Activated T-cell treated with anti-CD3 and anti-CD28 coated beads, Interleukin-2, amount 50 U/mL, for 24 hours (primary cell): ENCODE measurements at regions not wholly inside any gene's neighbourhood (a gene's known extent, or its start where the extent isn't known, plus 50 kb on each side); places are given as distances from the start of the nearest gene placed in this dataset.
"Not testable (repeated sequence)": the region's sequence is repeated elsewhere in the genome, so short reads cannot be mapped to it uniquely, and the experiment has no call there.

Experiments
- DNase-seq: peaks from one replicate; pipeline ENCODE4 v3.0.0-alpha.2; 2020
- H3K27ac Mint-ChIP-seq: 2 replicates; pipeline ENCODE4 v1.8.0; 2020; ENCODE audit warnings: mild to moderate bottlenecking, mixed read lengths
- H3K27me3 Mint-ChIP-seq: 2 replicates; pipeline ENCODE4 v1.8.0; 2020; ENCODE audit warnings: mixed read lengths
- H3K36me3 Mint-ChIP-seq: 2 replicates; pipeline ENCODE4 v1.8.0; 2020; ENCODE audit warnings: low read depth, mixed read lengths
- H3K4me1 Mint-ChIP-seq: 2 replicates; pipeline ENCODE4 v1.8.0; 2020; ENCODE audit warnings: low read depth, mixed read lengths
- H3K4me3 Mint-ChIP-seq: 2 replicates; pipeline ENCODE4 v1.8.0; 2020; ENCODE audit warnings: mild to moderate bottlenecking, moderate library complexity, mixed read lengths
- H3K9me3 Mint-ChIP-seq: 2 replicates; pipeline ENCODE4 v1.8.0; 2020; ENCODE audit warnings: mixed read lengths

DNA sequence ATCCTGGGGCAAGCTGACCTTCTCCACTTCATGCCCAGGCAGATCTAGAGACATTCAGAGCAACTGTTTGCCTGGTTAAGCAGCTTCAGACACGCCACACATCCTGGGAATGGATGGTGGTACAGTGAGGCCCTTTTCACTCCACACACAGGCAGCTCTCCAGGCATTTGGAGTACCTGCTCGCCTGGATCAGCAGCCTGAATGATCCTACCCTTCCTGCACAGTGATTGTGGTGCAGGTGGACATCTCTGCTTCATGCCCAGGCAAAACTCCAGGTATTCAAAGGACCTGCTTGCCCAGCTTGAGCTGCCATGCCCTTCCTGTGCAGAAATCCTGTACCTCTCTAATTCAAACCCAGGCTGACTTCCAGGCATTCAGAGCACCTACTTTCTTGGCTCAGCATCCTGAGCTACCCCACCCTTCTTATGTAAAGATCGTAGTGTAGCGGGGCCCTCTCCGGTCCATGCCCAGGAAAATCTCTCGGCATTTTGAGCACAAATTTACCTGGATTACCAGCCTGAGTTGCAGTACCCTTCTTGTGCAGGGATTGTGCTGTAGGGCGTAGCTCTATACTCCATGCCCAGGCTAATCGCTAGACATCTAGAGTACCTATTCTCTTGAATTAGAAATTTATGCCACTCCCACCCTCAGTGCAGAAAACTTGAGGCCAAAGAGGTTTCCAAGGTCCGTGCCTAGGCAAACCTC is 972.8 kb downstream of the ANKRD7 start:
- no peak overlapping the region for H3K27ac Mint-ChIP-seq
- no peaks in the 10 kb centered on the region for H3K4me1 Mint-ChIP-seq
- H3K36me3 Mint-ChIP-seq, result no peaks in the 10 kb centered on the region
- H3K4me3 Mint-ChIP-seq, result no peak overlapping the region
- no peaks in the 10 kb centered on the region for H3K27me3 Mint-ChIP-seq
- no peak for DNase-seq
- no peaks in the 10 kb centered on the region for H3K9me3 Mint-ChIP-seq

DNA sequence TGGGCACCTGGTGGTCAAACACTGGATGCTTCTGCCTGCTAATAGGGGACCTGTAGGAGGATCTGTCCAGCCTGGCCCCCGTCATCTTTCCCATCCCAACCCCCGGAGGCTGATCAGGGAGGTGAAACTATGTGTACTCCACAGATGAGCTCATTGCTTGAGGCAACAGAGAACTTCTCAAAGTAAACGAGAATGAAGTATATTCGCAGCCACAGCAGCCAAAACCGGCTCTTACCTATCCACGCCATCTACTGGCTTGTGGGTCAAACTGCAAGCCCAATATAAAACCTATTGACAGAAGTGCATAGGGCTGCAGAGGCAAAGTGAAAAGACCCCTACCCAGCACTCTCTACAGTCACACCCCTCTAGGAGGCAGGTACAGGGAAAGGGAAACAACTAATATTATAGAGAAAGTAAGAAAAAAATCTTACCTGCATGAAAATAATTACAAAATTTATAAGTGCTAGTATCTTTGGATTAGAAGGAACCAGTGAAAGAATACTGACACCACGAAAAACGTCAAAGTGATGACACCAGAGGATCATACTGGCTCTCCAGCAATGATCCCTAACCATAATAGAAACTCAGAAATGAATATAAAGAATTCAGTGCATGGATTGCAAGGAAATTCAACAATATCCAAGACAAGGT is 973.5 kb downstream of the ANKRD7 start:
- H3K4me3 Mint-ChIP-seq, result no peak overlapping the region
- H3K27ac Mint-ChIP-seq, result no peak overlapping the region
- H3K36me3 Mint-ChIP-seq, result no peaks in the 10 kb centered on the region
- H3K4me1 Mint-ChIP-seq, result no peaks in the 10 kb centered on the region
- DNase-seq, result no peak
- no peaks in the 10 kb centered on the region for H3K9me3 Mint-ChIP-seq
- no peaks in the 10 kb centered on the region for H3K27me3 Mint-ChIP-seq

DNA sequence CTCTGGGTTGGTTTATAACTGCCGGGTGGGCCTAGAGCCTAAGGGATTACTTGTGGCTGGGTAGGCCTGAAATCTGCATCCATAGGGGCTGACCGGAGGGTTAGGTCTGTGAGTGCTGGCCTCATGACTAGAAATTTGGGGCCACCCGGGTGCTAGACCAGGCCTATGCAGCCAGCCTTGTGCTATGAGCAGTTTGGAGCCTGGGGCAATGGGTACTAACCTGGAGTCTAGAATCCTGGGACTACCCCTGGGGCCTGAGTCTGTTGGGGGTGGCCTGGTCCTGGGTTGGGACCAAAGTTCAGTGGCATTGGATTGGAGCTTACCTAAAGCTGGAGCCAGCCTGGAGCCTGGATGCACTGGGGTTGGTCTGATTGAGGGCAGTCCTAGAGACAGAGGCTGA is 995.2 kb downstream of the ANKRD7 start:
- Mint-ChIP-seq H3K9me3 (peaks cover 4% of the 10 kb centered on the region), H3K27me3 (no peaks in the 10 kb centered on the region), H3K4me3 (no peak overlapping the region), H3K27ac (no peak overlapping the region), H3K4me1 (no peaks in the 10 kb centered on the region), H3K36me3 (no peaks in the 10 kb centered on the region)
- no peak for DNase-seq

DNA sequence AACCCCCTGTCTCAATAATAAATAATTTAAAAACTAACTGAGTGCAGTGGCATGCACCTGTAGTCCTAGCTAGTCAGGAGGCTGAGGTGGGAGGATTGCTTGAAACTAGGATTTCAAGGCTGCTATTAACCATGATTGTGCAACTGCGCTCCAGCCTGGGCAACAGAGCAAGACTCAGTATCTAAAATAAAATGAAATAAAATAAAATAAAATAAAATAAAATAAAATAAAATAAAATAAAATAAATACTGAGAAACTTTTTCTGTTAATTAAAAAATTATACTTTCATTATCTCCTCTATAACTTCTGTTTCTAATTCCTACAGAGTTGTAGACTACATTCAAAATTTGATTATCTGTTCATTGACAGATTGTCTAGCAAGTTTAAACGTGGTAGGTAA is 999.4 kb downstream of the ANKRD7 start:
- H3K4me3 Mint-ChIP-seq, result no peak overlapping the region
- no peak for DNase-seq
- no peaks in the 10 kb centered on the region for H3K27me3 Mint-ChIP-seq
- H3K36me3 Mint-ChIP-seq, result no peaks in the 10 kb centered on the region
- no peaks in the 10 kb centered on the region for H3K4me1 Mint-ChIP-seq
- H3K9me3 Mint-ChIP-seq, result peaks cover 16% of the 10 kb centered on the region
- H3K27ac Mint-ChIP-seq, result no peak overlapping the region

DNA sequence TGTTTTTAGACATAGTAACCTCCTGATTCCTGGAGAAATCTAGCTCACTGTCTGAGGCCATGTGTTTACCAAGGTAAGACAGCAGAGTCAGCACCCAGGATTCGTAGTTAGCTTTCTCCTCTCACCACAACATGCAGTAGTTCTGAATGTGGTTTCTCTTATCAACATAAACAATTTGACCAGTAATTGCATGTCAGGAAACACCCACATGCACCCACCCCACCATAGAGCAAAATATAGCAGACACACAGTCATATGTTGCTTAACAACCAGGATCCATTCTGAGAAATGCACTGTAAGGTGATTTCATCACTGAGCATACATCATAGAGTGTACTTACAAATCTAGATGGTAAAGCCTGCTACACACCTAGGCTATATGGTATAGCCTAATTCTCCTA is 1004.0 kb downstream of the ANKRD7 start:
- H3K27ac Mint-ChIP-seq, result no peak overlapping the region
- H3K36me3 Mint-ChIP-seq, result no peaks in the 10 kb centered on the region
- H3K27me3 Mint-ChIP-seq, result no peaks in the 10 kb centered on the region
- H3K4me1 Mint-ChIP-seq, result no peaks in the 10 kb centered on the region
- no peak for DNase-seq
- H3K4me3 Mint-ChIP-seq, result no peak overlapping the region
- H3K9me3 Mint-ChIP-seq, result peaks cover 19% of the 10 kb centered on the region

DNA sequence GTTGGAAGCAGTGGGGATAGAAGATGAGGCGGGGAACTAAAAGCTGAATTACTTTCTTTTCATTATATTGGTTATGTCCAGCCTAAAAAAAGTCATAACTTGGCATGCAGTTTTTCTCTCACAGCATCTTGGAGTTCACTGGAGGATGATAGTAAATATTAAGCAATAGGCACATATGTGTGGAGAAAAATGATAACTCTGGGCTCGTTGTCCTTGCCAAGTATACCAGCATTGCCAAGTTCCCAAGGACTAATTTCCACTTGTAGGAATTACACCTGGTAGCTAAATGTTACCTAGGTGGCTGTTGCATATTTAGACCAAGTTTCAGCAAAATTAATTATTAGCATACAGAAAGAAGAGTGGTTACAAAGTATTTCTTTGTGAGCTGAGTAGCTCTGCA is 1007.6 kb downstream of the ANKRD7 start:
- DNase-seq, result no peak
- Mint-ChIP-seq H3K4me1 (no peaks in the 10 kb centered on the region), H3K27me3 (no peaks in the 10 kb centered on the region)

DNA sequence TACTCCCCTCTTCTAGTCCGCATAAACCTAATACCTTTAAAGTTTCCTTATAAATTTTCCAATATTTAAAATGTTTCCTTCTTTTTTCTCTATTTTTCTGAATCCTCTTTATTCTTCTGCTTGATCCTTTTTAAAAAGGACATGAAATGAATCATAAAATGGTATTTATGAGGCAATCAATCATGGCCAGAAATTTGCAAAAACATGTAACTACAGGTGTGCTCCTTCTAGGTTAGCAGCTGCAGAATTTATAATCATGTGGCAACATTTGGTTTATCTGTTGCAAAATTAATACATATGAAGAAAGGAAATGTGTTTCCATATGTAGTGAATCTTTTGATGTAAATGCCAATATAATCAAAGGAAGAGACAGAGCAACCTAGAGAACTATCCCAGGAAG is 1008.5 kb downstream of the ANKRD7 start:
- H3K9me3 Mint-ChIP-seq, result peaks cover 6% of the 10 kb centered on the region
- no peaks in the 10 kb centered on the region for H3K36me3 Mint-ChIP-seq
- H3K4me1 Mint-ChIP-seq, result no peaks in the 10 kb centered on the region
- H3K27me3 Mint-ChIP-seq, result no peaks in the 10 kb centered on the region
- no peak overlapping the region for H3K27ac Mint-ChIP-seq
- no peak for DNase-seq
- H3K4me3 Mint-ChIP-seq, result no peak overlapping the region

More for the DNA sequence above, 1007.6 kb downstream of the ANKRD7 start:
- no peaks in the 10 kb centered on the region for H3K36me3 Mint-ChIP-seq
- H3K9me3 Mint-ChIP-seq, result peaks cover 14% of the 10 kb centered on the region
- H3K27ac Mint-ChIP-seq, result no peak overlapping the region
- H3K4me3 Mint-ChIP-seq, result no peak overlapping the region

DNA sequence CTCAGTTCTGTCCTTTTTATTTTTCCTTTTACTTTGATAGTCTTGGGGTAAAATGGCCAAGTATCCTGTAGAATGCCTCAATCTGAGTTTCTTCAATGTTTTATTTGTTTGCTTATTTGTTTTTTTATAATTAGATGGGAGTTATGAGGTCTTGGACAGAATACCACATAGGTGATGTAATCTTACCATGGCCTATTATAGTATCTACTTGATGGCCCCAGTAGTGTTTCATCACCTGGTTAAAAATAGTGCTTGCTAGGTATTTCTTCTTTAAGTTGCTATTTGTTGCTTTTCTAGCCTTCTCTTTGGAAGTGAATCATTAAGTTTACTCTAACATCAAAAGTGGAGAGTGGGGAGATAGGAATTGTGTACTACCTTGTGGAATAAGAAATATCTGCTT is 1020.0 kb upstream of the KCND2 start:
- no peak overlapping the region for H3K27ac Mint-ChIP-seq
- no peaks in the 10 kb centered on the region for H3K36me3 Mint-ChIP-seq
- no peaks in the 10 kb centered on the region for H3K27me3 Mint-ChIP-seq
- H3K4me3 Mint-ChIP-seq, result no peak overlapping the region
- no peaks in the 10 kb centered on the region for H3K9me3 Mint-ChIP-seq
- H3K4me1 Mint-ChIP-seq, result no peaks in the 10 kb centered on the region
- no peak for DNase-seq

DNA sequence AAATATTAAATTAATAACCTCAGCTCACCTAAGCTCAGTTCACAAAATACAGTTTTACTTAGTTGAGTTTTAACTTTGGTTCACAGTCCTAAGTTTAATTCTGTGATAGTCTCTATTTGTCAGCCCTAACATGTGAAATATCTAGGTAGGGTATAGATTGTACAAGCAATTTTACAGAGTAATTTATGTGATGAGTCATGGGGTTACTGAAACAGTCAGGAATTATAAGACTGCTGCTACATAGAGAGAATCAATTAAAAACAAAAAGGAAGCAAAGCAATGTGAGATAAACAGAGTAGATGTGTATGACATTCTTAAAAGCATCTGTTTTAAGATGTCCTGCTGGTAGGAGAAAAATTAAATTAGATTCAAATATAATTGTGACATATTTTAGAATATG is 1018.2 kb upstream of the KCND2 start:
- H3K27me3 Mint-ChIP-seq, result no peaks in the 10 kb centered on the region
- DNase-seq, result no peak
- H3K36me3 Mint-ChIP-seq, result no peaks in the 10 kb centered on the region
- H3K27ac Mint-ChIP-seq, result no peak overlapping the region
- no peaks in the 10 kb centered on the region for H3K4me1 Mint-ChIP-seq
- no peak overlapping the region for H3K4me3 Mint-ChIP-seq
- H3K9me3 Mint-ChIP-seq, result no peaks in the 10 kb centered on the region

DNA sequence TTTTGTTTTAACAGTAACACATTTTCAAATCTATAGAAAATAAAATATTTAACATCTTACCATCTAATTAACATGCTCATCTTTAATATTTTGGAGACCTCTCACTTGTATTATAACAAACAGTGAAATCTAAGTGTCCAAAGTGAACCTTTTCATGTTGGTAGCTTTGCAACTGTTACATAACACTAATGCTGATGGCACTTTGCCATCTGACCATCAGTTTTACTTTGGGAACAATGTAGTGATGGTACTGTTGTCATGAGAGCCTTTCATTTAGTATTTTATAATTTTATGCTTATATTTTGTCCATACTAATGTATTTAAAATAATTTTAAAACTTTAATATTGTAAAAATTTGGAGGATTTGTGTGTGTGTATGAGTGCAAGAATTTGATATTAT is 1017.0 kb upstream of the KCND2 start:
- no peak for DNase-seq
- Mint-ChIP-seq H3K27ac (no peak overlapping the region), H3K27me3 (no peaks in the 10 kb centered on the region), H3K4me1 (no peaks in the 10 kb centered on the region), H3K4me3 (no peak overlapping the region), H3K36me3 (no peaks in the 10 kb centered on the region), H3K9me3 (no peaks in the 10 kb centered on the region)

DNA sequence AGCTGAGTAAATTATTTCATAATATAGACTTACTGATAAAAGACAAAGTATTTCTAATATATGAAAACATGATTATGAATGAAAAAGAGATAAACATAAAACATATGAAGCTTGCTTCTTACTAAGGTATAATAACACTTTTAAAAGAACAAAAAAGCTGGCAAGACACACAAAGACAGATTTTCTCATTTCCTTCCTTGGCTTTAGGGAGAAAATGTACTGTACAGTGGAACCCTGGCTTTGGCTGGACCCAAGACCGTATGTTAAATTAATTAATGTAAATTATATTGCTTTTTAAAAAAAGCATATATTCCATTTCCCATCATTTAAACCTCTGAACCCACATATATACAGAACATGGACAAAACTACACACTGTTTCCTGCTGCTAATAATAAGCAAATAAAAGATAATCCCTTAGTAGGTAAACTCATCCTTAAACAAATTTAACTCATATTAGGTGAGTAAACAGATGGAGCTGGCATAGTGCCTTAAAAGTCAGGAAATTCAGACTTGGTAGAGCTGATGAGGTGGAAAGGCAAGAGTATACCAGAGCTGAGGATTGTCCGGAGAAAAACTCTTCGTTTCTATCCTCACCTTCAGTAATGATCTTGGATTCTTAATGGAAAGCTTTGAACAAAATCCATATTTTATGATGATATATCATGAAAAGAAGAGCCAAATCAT is 1016.4 kb upstream of the KCND2 start:
- no peaks in the 10 kb centered on the region for H3K27me3 Mint-ChIP-seq
- no peak overlapping the region for H3K4me3 Mint-ChIP-seq
- H3K27ac Mint-ChIP-seq, result no peak overlapping the region
- H3K9me3 Mint-ChIP-seq, result no peaks in the 10 kb centered on the region
- no peaks in the 10 kb centered on the region for H3K4me1 Mint-ChIP-seq
- no peaks in the 10 kb centered on the region for H3K36me3 Mint-ChIP-seq
- no peak for DNase-seq

DNA sequence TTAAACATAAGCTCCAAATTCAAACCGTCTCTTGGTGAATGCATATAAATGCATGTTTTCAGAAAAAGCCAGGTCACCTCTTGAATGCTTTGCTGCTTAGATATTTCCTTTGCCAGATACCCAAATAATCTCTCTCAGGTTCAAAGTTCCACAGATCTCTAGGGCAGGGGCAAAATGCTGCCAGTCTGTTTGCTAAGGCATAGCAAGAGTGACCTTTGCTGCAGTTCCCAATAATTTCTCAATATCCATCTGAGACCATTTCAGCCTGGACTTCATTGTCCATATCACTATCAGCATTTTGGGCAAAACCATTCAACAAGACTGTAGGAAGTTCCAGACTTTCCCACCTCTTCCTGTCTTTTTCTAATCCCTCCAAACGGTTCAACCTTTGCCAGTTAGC is 1006.2 kb upstream of the KCND2 start:
- H3K27me3 Mint-ChIP-seq, H3K4me3 Mint-ChIP-seq, H3K36me3 Mint-ChIP-seq, H3K4me1 Mint-ChIP-seq, DNase-seq, H3K27ac Mint-ChIP-seq: not testable (repeated sequence)
- peaks cover 11% of the 10 kb centered on the region for H3K9me3 Mint-ChIP-seq

DNA sequence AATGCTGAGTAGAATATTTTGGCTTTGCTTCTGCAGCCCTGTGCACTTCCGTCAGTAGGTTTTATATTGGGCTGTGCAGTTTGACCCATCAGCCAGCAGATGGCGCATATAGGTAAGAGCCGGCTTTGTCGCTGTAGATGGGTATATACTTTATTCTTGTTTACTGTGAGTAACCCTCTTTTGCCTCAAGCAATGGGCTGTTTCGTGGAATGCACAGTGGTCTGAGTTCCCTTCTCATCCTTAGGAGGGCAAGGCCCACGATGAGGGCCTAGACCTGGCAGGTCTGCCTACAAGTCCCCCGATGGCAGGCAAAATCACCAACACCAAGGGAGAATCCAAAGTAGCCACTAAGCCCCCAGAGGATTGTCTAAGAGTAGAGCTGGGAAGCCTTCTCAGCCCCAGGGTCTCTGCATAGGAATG is 1002.9 kb upstream of the KCND2 start:
- Mint-ChIP-seq H3K27me3 (no peaks in the 10 kb centered on the region), H3K27ac (no peak overlapping the region), H3K9me3 (peaks cover 9% of the 10 kb centered on the region), H3K4me1 (no peaks in the 10 kb centered on the region), H3K4me3 (no peak overlapping the region), H3K36me3 (no peaks in the 10 kb centered on the region)
- no peak for DNase-seq

DNA sequence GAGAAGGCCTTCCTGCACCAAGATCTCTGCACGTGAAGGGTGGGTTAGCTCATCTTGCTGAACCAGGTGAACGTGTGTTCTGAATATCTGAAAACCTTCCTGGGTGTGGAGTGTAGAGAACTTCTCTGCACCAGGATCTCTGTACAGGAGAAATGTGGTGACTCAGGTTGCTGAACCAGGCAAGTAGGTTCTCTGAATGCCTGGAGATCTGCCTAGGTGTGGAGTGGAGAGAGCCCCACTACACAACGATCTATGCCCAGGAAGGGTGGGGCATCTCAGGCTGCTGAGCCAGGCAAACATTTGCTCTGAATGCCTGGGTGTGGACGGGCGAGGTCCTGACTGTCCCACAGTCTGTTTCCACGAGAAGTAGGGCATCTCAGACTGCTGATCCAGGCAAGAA is 1002.3 kb upstream of the KCND2 start:
- Mint-ChIP-seq H3K4me1 (no peaks in the 10 kb centered on the region), H3K36me3 (no peaks in the 10 kb centered on the region), H3K4me3 (no peak overlapping the region), H3K9me3 (peaks cover 5% of the 10 kb centered on the region), H3K27ac (no peak overlapping the region), H3K27me3 (no peaks in the 10 kb centered on the region)
- DNase-seq, result no peak

DNA sequence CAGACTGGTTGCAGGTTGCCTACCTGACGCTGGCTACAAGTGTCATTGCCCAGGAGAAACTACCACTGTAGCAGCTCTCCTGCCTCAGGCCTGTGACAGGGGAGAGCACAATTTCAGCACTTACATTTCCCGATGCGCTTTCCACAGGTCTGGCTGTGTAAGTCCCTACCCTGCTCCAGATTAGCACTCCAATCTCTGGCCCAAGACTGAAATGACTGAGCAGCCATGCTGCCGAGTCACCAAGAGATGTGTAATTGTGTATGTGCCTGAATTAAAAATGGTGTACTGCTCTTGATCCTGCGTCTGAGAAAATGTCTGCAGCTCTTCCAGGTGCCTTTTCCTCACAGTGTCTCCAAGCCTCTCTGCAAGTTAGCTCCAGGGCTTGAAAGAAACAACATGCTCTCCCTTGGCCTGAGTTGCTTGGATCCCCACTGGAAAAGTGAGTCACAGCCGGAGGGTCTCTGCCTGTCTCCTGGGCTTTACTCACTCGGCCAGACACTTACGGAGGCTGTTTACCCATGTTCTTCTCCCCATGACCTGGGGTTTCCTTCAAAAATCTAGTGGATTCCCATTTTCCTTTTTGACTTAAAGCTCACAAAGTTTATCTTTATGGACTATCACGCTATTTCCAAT is 1001.7 kb upstream of the KCND2 start:
- peaks cover 6% of the 10 kb centered on the region for H3K9me3 Mint-ChIP-seq
- no peak for DNase-seq
- no peaks in the 10 kb centered on the region for H3K4me1 Mint-ChIP-seq
- H3K4me3 Mint-ChIP-seq, result no peak overlapping the region
- no peak overlapping the region for H3K27ac Mint-ChIP-seq
- no peaks in the 10 kb centered on the region for H3K36me3 Mint-ChIP-seq
- no peaks in the 10 kb centered on the region for H3K27me3 Mint-ChIP-seq
